Loucy (cell line): ENCODE measurements at regions not wholly inside any gene's neighbourhood (a gene's known extent, or its start where the extent isn't known, plus 50 kb on each side); places are given as distances from the start of the nearest gene placed in this dataset.

Experiments
- CTCF ChIP-seq: fragments of 200-600 bp; sonication (generic); conservative IDR thresholded peaks from 2 replicates; pipeline ENCODE4 v1.5.1; 2014; ENCODE audit warnings: mild to moderate bottlenecking, antibody characterized with exemption, low read length
- EZH2phosphoT487 ChIP-seq: fragments of 200-600 bp; IDR thresholded peaks from 2 replicates; pipeline ENCODE4 v1.6.1; 2018; ENCODE audit warnings: antibody characterized with exemption, mild to moderate bottlenecking, moderate library complexity, borderline replicate concordance

GRCh38 chr20:60884277-60884676 is 367.8 kb upstream of the CDH4 start:
- TF ChIP-seq CTCF (no peak), EZH2phosphoT487 (no peak)
